ENCODE measurements at regions not wholly inside any gene's neighbourhood (a gene's known extent, or its start where the extent isn't known, plus 50 kb on each side); places are given as distances from the start of the nearest gene placed in this dataset.
A peak's percentile ranks its signal among the peaks of the same experiment; 100 is the strongest.
"Not testable (repeated sequence)": the region's sequence is repeated elsewhere in the genome, so short reads cannot be mapped to it uniquely, and the experiment has no call there.

DNA sequence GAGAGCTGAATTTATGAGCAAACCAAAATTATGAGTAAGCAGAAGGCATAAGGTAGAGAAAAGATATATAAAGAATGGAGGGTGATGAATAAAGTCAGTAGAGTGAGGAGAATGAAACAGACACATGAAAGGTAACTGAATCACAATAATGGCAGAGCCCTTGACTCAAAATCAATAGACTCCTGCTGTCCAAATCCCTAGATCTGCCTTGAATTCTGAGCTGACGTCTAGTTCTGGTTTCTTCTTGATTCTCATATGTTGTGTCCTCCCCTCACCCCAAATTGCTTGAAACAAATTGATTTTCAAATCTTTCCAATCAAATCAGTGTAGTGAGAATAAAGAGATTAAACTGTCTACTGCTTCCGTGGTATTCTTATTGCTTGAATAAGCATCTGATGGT, 86.6 kb upstream of the IQCM start:
- TF ChIP-seq, protein P1, sequence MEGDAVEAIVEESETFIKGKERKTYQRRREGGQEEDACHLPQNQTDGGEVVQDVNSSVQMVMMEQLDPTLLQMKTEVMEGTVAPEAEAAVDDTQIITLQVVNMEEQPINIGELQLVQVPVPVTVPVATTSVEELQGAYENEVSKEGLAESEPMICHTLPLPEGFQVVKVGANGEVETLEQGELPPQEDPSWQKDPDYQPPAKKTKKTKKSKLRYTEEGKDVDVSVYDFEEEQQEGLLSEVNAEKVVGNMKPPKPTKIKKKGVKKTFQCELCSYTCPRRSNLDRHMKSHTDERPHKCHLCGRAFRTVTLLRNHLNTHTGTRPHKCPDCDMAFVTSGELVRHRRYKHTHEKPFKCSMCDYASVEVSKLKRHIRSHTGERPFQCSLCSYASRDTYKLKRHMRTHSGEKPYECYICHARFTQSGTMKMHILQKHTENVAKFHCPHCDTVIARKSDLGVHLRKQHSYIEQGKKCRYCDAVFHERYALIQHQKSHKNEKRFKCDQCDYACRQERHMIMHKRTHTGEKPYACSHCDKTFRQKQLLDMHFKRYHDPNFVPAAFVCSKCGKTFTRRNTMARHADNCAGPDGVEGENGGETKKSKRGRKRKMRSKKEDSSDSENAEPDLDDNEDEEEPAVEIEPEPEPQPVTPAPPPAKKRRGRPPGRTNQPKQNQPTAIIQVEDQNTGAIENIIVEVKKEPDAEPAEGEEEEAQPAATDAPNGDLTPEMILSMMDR (IDR thresholded peaks at IDR 0.05; ENCODE audit: control insufficient read depth, extremely low read depth, insufficient read depth) = no peak
- DNase-seq (ENCODE audit: low read depth) = no peak
- no peak overlapping the region for H3K4me3 ChIP-seq (ENCODE audit: low read depth, low read length)

DNA sequence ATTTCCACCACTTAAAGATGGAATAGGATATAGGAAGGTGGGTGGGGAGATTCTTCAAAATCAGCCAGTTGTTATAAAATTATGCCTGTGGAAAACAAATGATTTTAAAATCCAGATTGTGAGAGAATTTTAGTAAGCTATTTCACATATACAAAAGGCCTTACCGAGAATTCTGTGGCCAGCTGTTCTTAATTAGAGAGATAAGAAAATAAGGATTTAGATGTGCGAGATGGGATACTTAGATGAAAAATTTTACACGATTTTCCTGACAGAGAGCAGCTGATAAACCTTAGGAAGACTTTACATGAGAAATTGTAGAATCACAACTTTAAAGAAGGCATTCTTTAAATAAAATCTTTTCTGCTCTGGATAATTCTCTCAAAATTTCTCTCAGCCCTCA, 94.5 kb upstream of the IQCM start:
- TF ChIP-seq, protein P1 (IDR thresholded peaks at IDR 0.05; ENCODE audit: control insufficient read depth, extremely low read depth, insufficient read depth) = no peak
- no peak overlapping the region for H3K4me3 ChIP-seq (ENCODE audit: low read depth, low read length)
- no peak for DNase-seq (ENCODE audit: low read depth)

DNA sequence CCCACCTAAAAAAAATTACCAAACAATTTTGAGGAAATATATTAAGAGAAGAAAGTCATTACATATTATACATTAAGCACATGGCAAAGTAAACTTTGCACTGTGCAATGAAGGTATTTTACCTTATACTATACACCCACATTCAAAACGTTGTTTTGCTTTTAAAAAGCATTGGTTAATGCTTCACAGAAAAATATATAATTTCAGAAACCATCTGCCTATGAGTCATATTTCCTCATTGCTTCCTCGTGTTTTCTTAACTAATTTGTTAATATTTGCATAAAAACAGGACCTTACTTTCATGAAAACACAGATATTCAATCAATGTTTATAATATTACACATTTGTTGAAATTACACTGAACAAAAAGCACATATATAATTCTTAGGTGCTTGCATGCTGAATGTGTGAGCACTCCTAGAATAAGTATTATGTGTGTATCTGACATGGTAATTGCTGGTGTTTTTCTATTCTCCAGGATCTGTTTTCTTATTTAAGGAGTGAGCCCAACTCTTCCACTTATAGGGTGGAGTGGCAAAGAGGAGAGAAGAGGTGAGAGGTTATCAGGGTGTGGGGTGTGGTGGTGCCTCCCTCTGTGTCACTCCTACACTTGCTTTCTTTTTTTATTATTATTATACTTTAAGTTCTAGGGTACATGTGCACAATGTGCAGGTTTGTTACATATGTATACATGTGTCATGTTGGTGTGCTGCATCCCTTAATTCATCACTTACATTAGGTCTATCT, 95.1 kb upstream of the IQCM start:
- no peak for DNase-seq (ENCODE audit: low read depth)
- TF ChIP-seq, protein P1 (IDR thresholded peaks at IDR 0.05; ENCODE audit: control insufficient read depth, extremely low read depth, insufficient read depth) = no peak
- no peak overlapping the region for H3K4me3 ChIP-seq (ENCODE audit: low read depth, low read length)

DNA sequence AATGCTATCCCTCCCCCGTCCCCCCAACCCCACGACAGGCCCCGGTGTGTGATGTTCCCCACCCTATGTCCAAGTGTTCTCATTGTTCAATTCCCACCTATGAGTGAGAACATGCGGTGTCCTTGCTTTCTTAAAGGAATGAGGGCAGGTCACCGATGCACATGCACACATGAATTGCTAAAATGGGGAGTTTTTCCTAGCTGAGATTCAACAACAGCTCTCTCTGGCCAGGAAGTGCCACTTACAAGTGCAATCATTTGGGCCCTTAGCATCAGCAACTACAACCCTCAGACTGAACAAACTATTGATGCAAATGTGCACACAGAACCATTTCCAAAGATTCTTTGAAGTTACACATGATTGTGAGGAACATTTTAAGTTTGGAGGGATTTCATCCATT, 95.7 kb upstream of the IQCM start:
- no peak overlapping the region for H3K4me3 ChIP-seq (ENCODE audit: low read depth, low read length)
- DNase-seq (ENCODE audit: low read depth) = no peak
- TF ChIP-seq, protein P1 (IDR thresholded peaks at IDR 0.05; ENCODE audit: control insufficient read depth, extremely low read depth, insufficient read depth) = no peak

DNA sequence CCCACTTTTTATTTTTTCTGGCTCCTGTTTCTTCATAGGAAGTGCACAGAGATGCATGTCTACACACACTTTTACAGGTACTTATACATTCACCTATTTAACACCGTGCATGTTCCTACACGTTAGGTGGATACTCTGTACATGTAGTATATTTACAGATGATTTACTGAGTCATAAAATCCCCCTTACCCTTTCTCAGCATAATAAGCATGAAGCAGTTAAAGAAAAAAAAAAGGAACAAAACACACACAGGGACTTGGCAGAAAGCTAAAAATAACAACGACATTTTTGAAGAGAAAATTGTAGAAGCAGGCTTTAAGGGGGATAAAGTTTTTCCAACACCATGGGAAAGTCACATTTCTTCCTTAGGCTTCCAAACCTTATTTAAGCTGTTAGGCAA, 96.4 kb upstream of the IQCM start:
- H3K4me3 ChIP-seq (ENCODE audit: low read depth, low read length) = no peak overlapping the region
- TF ChIP-seq, protein P1 (IDR thresholded peaks at IDR 0.05; ENCODE audit: control insufficient read depth, extremely low read depth, insufficient read depth) = no peak
- DNase-seq (ENCODE audit: low read depth) = no peak

DNA sequence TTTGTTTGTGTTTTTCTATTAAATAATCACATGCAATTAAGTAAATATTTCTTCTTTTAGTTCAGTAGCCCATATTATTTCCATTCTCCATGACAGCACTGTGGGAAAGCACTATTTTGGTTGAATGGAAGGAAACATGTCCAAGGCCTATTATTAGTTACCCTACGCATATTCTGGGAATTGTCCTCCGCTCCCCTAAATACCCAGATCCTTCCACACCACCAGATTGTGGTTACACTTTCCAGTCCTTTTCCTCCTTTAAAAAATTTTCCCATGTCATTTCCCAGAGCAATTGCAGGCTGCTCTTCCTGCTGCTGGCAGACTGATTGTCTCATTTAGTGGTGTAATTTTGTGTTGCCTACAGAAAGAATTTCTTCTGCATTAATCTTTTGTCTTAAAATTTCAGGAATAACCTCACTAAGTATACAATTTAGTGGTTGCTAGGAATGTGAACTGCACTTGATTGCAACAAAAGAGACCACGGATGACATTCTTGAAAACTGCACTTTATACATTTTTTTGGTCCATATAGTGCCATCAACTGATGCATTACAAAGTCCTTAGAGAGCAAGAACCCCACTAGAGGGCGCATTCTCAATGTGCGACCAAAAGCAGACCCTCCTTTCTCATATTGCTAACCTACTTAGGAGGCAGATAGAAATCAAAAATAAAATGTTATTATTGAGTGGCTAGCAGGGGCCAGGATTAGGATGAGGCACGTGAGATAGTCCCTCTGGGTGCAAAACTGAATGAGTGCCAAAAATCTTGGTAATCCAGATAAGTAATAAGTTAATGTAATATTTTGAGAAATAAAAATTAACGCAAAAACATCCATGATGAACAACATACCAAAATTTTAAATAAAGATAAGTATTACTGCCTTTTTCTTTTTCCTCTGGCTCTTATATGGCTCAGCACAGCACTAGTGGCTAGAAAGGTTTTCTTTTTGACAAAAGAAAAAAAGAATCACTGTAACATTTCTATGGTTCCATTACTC, 98.8 kb upstream of the IQCM start:
- TF ChIP-seq, protein P1 (IDR thresholded peaks at IDR 0.05; ENCODE audit: control insufficient read depth, extremely low read depth, insufficient read depth) = peak; percentile 56
- H3K4me3 ChIP-seq (ENCODE audit: low read depth, low read length) = no peak overlapping the region
- no peak for DNase-seq (ENCODE audit: low read depth)

DNA sequence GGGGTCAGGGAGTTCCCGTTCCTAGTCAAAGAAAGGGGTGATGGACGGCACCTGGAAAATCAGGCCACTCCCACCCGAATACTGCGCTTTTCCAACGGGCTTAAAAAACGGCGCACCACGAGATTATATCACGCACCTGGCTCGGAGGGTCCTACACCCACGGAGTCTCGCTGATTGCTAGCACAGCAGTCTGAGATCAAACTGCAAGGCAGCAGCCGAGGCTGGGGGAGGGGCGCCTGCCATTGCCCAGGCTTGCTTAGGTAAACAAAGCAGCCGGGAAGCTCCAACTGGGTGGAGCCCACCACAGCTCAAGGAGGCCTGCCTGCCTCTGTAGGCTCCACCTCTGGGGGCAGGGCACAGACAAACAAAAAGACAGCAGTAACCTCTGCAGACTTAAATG, 100.1 kb upstream of the IQCM start:
- not testable (repeated sequence) for DNase-seq (ENCODE audit: low read depth); H3K4me3 ChIP-seq (ENCODE audit: low read depth, low read length)
